ENCODE measurements at regions not wholly inside any gene's neighbourhood (a gene's known extent, or its start where the extent isn't known, plus 50 kb on each side); places are given as distances from the start of the nearest gene placed in this dataset.

DNA sequence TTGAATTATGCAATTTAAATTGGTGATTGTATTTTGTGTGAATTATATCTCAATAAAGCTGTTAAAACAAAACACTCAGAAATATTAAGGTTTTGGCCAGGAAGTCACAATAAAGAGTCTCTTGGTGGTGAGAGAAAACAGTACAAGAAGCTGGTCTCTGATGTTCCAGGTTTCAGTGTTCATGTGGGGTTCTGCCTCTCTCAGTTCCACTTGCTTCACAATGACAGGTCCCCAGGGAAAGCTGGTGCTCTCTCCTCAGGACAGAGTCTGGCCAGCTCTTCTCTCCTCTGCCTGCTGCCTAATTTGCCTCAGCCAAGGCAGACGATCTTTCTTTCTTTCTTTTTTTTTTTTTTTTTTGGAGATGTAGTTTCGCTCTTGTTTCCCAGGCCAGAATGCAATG lies 342.9 kb upstream of the PLXNA2 start:
- Histone ChIP-seq H3K27ac (no peak overlapping the region), H3K4me3 (ENCODE audit: low read depth, low read length) (no peak overlapping the region), H3K36me3 (no peaks in the 10 kb centered on the region), H3K27me3 (ENCODE audit: insufficient read depth, low read depth, severe bottlenecking) (no peaks in the 10 kb centered on the region), H3K9me3 (ENCODE audit: severe bottlenecking) (no peaks in the 10 kb centered on the region)
- DNase-seq, result no peak
- TF ChIP-seq, protein P1, sequence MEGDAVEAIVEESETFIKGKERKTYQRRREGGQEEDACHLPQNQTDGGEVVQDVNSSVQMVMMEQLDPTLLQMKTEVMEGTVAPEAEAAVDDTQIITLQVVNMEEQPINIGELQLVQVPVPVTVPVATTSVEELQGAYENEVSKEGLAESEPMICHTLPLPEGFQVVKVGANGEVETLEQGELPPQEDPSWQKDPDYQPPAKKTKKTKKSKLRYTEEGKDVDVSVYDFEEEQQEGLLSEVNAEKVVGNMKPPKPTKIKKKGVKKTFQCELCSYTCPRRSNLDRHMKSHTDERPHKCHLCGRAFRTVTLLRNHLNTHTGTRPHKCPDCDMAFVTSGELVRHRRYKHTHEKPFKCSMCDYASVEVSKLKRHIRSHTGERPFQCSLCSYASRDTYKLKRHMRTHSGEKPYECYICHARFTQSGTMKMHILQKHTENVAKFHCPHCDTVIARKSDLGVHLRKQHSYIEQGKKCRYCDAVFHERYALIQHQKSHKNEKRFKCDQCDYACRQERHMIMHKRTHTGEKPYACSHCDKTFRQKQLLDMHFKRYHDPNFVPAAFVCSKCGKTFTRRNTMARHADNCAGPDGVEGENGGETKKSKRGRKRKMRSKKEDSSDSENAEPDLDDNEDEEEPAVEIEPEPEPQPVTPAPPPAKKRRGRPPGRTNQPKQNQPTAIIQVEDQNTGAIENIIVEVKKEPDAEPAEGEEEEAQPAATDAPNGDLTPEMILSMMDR (IDR thresholded peaks at IDR 0.05; ENCODE audit: low read depth, low read length), result no peak

DNA sequence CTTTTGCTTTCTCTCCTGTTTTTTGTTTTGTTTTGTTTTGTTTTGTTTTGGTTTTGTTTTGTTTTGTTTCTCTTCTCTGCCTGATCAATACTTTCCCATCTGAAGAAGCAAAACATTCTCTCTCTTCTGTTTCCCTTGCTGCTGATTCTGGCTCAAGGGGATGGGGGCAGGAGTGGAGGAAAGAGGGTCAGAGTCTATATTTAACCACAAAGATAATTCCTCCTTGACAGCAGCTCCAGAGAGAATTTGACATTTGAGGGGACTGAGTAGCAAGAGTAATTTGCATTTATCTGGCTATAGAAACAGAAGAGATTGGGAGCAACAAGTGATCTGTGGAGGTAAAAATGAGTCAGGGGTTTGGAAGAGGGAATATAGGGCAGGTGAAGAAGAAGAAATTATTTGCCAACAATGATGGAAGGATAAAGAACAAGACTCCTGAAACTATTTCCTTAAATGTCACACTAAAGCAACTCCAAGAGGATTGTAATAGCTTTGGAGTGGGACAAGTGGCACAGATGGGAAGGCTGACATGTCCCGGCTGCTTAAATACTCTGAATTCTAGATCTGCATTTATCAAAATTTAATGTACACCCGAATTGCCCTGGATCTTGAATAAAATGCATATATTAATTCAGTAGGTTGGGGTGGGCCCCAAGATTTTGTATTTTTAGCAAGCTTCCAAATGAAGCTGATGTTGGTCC lies 349.3 kb upstream of the PLXNA2 start:
- Histone ChIP-seq H3K27me3 (ENCODE audit: insufficient read depth, low read depth, severe bottlenecking) (no peaks in the 10 kb centered on the region), H3K27ac (no peak overlapping the region), H3K4me3 (ENCODE audit: low read depth, low read length) (no peak overlapping the region), H3K36me3 (no peaks in the 10 kb centered on the region), H3K9me3 (ENCODE audit: severe bottlenecking) (no peaks in the 10 kb centered on the region)
- DNase-seq, result no peak
- TF ChIP-seq, protein P1 (IDR thresholded peaks at IDR 0.05; ENCODE audit: low read depth, low read length), result no peak

DNA sequence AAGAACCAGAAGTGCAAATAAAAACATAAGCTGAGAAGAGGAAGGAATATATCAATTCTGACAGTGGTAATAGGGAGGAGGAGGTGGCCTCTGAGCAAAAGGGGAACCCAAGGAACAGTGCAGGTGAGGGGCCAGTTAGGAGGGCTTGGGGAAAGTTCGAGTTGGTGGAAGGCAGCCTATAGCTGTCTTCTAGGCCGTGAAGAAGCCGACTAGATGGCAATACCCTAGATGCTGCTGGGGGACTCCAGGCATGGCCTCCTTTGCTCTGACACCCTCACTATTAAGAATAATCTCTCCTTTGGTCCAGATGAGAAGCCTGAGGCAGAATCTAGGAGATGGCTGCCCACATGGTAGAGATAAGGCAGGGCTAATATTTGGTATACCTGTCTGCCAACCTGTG lies 351.1 kb upstream of the PLXNA2 start:
- TF ChIP-seq, protein P1 (IDR thresholded peaks at IDR 0.05; ENCODE audit: low read depth, low read length), result no peak
- Histone ChIP-seq H3K27ac (no peak overlapping the region), H3K27me3 (ENCODE audit: insufficient read depth, low read depth, severe bottlenecking) (no peaks in the 10 kb centered on the region), H3K36me3 (no peaks in the 10 kb centered on the region), H3K9me3 (ENCODE audit: severe bottlenecking) (no peaks in the 10 kb centered on the region), H3K4me3 (ENCODE audit: low read depth, low read length) (no peak overlapping the region)
- no peak for DNase-seq

DNA sequence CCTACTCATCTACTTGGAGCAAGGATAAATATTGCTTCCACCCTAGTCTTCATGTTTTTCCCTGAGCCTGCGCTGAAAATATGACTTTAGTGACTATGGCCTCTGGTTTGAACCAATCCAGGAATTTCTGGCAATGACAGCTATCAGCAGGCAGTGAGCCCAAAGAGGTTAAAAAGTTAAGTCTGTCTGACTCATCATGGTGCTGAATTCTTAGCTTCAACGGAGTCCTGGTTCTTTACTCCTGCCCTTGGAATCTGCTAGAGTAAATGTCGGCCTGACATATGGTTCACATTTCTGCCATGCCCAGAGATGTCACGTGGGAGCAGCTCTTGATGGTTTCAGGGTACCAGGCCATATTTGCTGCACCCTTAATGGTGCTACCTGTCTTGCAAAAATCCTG lies 351.6 kb upstream of the PLXNA2 start:
- Histone ChIP-seq H3K36me3 (no peaks in the 10 kb centered on the region), H3K27me3 (ENCODE audit: insufficient read depth, low read depth, severe bottlenecking) (no peaks in the 10 kb centered on the region), H3K27ac (no peak overlapping the region), H3K4me3 (ENCODE audit: low read depth, low read length) (no peak overlapping the region), H3K9me3 (ENCODE audit: severe bottlenecking) (no peaks in the 10 kb centered on the region)
- TF ChIP-seq, protein P1 (IDR thresholded peaks at IDR 0.05; ENCODE audit: low read depth, low read length), result no peak
- DNase-seq, result no peak

DNA sequence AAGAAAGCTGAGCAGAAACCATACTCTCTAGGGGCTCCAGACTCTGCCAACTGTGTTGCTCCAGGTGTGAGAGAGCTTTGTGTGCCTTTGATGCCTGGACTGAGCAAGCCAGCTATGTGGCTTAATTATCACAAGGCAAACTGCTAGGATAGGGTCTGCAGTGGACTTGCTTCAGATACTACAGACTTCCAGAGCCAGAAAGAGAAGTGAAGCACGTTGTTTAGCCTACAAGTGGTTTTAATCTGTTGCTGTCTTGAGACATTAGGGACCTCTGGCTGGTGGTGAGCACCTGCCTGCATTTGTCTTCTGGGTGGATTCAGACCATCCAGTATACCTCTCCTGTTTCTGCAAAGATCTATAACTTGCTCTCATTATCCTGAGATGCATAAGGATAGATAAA lies 353.4 kb upstream of the PLXNA2 start:
- H3K36me3 ChIP-seq, result no peaks in the 10 kb centered on the region
- no peak overlapping the region for H3K27ac ChIP-seq
- no peaks in the 10 kb centered on the region for H3K27me3 ChIP-seq (ENCODE audit: insufficient read depth, low read depth, severe bottlenecking)
- TF ChIP-seq, protein P1 (IDR thresholded peaks at IDR 0.05; ENCODE audit: low read depth, low read length), result no peak
- no peaks in the 10 kb centered on the region for H3K9me3 ChIP-seq (ENCODE audit: severe bottlenecking)
- DNase-seq, result no peak
- H3K4me3 ChIP-seq (ENCODE audit: low read depth, low read length), result no peak overlapping the region

DNA sequence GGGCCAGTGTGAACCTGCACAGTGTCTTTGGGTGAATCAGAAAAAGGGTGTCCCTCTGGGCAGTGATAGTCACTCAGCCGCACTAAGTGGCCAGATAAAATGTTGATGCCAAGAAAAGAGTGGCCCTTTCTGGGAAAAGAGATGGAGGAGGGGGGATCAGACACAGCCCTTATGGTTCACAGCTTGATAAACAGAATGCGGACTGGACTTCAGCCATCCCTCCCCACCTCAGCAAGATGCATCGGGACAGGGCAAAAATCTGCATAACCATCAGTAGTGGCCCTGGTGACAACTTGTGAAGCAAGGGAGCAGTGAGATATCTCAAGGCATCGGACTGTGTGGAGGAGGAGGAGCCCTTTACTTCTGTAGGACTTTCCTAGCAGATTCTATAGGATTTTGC lies 353.8 kb upstream of the PLXNA2 start:
- Histone ChIP-seq H3K9me3 (ENCODE audit: severe bottlenecking) (no peaks in the 10 kb centered on the region), H3K27ac (no peak overlapping the region), H3K4me3 (ENCODE audit: low read depth, low read length) (no peak overlapping the region), H3K36me3 (no peaks in the 10 kb centered on the region), H3K27me3 (ENCODE audit: insufficient read depth, low read depth, severe bottlenecking) (no peaks in the 10 kb centered on the region)
- TF ChIP-seq, protein P1 (IDR thresholded peaks at IDR 0.05; ENCODE audit: low read depth, low read length), result no peak
- no peak for DNase-seq

Data from WERI-Rb-1 (cell line).